ENCODE measurements at regions not wholly inside any gene's neighbourhood (a gene's known extent, or its start where the extent isn't known, plus 50 kb on each side); places are given as distances from the start of the nearest gene placed in this dataset.

DNA sequence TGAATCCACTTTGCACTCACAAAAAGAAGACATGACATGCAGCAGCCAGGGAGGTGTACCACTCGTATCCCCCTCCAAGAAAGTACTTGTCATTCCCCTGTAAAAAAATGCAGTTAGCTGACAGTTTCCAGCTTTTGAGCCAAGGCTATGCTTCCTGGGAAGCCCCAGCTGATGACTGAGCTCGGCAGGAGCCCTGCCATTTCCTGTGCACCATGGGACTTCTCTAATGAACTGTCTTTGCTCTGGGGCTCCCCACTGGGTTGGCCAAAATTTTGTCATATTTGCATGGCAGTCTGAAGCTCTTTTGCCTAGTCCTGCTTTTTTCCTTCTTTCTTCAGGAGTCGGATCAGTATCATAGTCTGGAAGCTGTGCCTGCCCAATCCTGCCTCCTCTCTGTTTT is 104.5 kb upstream of the MAOA start:
- Histone ChIP-seq H3K9ac (ENCODE audit: control insufficient read depth, extremely low read depth, insufficient read depth, low read length) (no peak overlapping the region), H3K27me3 (ENCODE audit: control insufficient read depth, extremely low read depth, insufficient read depth, low read length) (no peaks in the 10 kb centered on the region), H3K4me2 (ENCODE audit: control insufficient read depth, extremely low read depth, insufficient read depth, low read depth, low read length) (peak overlapping the region; percentile 34), H3K79me2 (ENCODE audit: control insufficient read depth, insufficient read depth, low read length) (no peaks in the 10 kb centered on the region), H3K9me3 (ENCODE audit: control insufficient read depth, low read depth, low read length) (no peaks in the 10 kb centered on the region), H3K27ac (ENCODE audit: control insufficient read depth, insufficient read depth, low read length) (no peak overlapping the region), H3K9me1 (ENCODE audit: control insufficient read depth, extremely low read depth, insufficient read depth, low read length) (no peaks in the 10 kb centered on the region), H2AFZ (ENCODE audit: control insufficient read depth, low read length) (no peak overlapping the region), H4K20me1 (ENCODE audit: control insufficient read depth, extremely low read depth, insufficient read depth, low read length) (no peaks in the 10 kb centered on the region), H3K4me1 (ENCODE audit: control insufficient read depth, extremely low read depth, insufficient read depth, low read length) (peaks cover 6% of the 10 kb centered on the region), H3K36me3 (ENCODE audit: control insufficient read depth in 2 of 2, extremely low read depth in 1 of 2, insufficient read depth in 2 of 2, low read length in 2 of 2) (no peaks in the 10 kb centered on the region), H3K4me3 (ENCODE audit: control insufficient read depth in 2 of 3, extremely low read depth in 1 of 3, insufficient read depth in 2 of 3, low read depth in 1 of 3, low read length in 3 of 3) (no peak overlapping the region)
- DNase-seq (ENCODE audit: low read depth, low spot score) (no peak), FAIRE-seq (no peak)
- dilution Hi-C loops (cut with MboI; ENCODE audit: extremely low pct_ligation_motif_present, low sequenced_read_pairs), result no loop called here
- TF ChIP-seq EZH2 (IDR thresholded peaks at IDR 0.05; ENCODE audit: low read length), result no peak
- TF ChIP-seq, protein P1, sequence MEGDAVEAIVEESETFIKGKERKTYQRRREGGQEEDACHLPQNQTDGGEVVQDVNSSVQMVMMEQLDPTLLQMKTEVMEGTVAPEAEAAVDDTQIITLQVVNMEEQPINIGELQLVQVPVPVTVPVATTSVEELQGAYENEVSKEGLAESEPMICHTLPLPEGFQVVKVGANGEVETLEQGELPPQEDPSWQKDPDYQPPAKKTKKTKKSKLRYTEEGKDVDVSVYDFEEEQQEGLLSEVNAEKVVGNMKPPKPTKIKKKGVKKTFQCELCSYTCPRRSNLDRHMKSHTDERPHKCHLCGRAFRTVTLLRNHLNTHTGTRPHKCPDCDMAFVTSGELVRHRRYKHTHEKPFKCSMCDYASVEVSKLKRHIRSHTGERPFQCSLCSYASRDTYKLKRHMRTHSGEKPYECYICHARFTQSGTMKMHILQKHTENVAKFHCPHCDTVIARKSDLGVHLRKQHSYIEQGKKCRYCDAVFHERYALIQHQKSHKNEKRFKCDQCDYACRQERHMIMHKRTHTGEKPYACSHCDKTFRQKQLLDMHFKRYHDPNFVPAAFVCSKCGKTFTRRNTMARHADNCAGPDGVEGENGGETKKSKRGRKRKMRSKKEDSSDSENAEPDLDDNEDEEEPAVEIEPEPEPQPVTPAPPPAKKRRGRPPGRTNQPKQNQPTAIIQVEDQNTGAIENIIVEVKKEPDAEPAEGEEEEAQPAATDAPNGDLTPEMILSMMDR (optimal IDR thresholded peaks at IDR 0.05 in 1 of 3, IDR thresholded peaks at IDR 0.05 in 1 of 3, conservative IDR thresholded peaks at IDR 0.05 in 1 of 3; ENCODE audit: extremely low read depth in 1 of 3, insufficient read depth in 2 of 3, low read length in 3 of 3), result no peak

DNA sequence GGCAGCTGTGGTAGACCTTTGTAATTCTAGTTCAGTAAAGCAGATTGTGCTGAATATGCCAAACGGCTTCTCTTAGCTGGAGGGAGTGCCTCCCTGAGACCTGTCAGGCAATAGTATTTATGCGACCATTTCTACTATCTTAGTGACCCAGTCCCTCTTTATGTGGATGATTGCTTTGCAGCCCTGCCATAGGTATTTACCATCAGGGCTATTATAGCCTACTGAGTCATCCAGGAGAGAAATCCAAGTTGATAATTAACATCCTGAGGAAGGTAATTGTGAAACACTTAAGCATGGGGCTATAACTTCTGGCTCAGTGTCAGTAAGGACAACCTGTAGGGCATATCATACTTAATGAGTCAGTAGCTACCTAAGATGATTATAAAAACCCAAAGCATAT is 103.9 kb upstream of the MAOA start:
- no peak for TF ChIP-seq EZH2 (IDR thresholded peaks at IDR 0.05; ENCODE audit: low read length)
- TF ChIP-seq, protein P1 (optimal IDR thresholded peaks at IDR 0.05 in 1 of 3, IDR thresholded peaks at IDR 0.05 in 1 of 3, conservative IDR thresholded peaks at IDR 0.05 in 1 of 3; ENCODE audit: extremely low read depth in 1 of 3, insufficient read depth in 2 of 3, low read length in 3 of 3), result no peak
- Histone ChIP-seq H3K9me1 (ENCODE audit: control insufficient read depth, extremely low read depth, insufficient read depth, low read length) (no peaks in the 10 kb centered on the region), H3K36me3 (ENCODE audit: control insufficient read depth in 2 of 2, extremely low read depth in 1 of 2, insufficient read depth in 2 of 2, low read length in 2 of 2) (no peaks in the 10 kb centered on the region), H3K4me1 (ENCODE audit: control insufficient read depth, extremely low read depth, insufficient read depth, low read length) (peaks cover 6% of the 10 kb centered on the region), H3K79me2 (ENCODE audit: control insufficient read depth, insufficient read depth, low read length) (no peaks in the 10 kb centered on the region), H4K20me1 (ENCODE audit: control insufficient read depth, extremely low read depth, insufficient read depth, low read length) (no peaks in the 10 kb centered on the region), H3K4me3 (ENCODE audit: control insufficient read depth in 2 of 3, extremely low read depth in 1 of 3, insufficient read depth in 2 of 3, low read depth in 1 of 3, low read length in 3 of 3) (no peak overlapping the region), H3K4me2 (ENCODE audit: control insufficient read depth, extremely low read depth, insufficient read depth, low read depth, low read length) (peak overlapping the region; percentile 34), H3K27me3 (ENCODE audit: control insufficient read depth, extremely low read depth, insufficient read depth, low read length) (no peaks in the 10 kb centered on the region), H3K9ac (ENCODE audit: control insufficient read depth, extremely low read depth, insufficient read depth, low read length) (no peak overlapping the region), H2AFZ (ENCODE audit: control insufficient read depth, low read length) (no peak overlapping the region), H3K9me3 (ENCODE audit: control insufficient read depth, low read depth, low read length) (no peaks in the 10 kb centered on the region), H3K27ac (ENCODE audit: control insufficient read depth, insufficient read depth, low read length) (no peak overlapping the region)
- dilution Hi-C loops (cut with MboI; ENCODE audit: extremely low pct_ligation_motif_present, low sequenced_read_pairs), result no loop called here
- no peak for DNase-seq (ENCODE audit: low read depth, low spot score)
- no peak for FAIRE-seq
